HG03439 (cell line): ENCODE measurements at regions not wholly inside any gene's neighbourhood (a gene's known extent, or its start where the extent isn't known, plus 50 kb on each side); places are given as distances from the start of the nearest gene placed in this dataset.
"Not testable (repeated sequence)": the region's sequence is repeated elsewhere in the genome, so short reads cannot be mapped to it uniquely, and the experiment has no call there.

ENCODE experiments used
- ATAC-seq: cut with Tn5 transposase; IDR thresholded peaks from one replicate; pipeline ENCODE4 v1.9.1; 2021; ENCODE audit warnings: mild to moderate bottlenecking, moderate library complexity; ENCODE audit not compliant: unreplicated experiment

DNA sequence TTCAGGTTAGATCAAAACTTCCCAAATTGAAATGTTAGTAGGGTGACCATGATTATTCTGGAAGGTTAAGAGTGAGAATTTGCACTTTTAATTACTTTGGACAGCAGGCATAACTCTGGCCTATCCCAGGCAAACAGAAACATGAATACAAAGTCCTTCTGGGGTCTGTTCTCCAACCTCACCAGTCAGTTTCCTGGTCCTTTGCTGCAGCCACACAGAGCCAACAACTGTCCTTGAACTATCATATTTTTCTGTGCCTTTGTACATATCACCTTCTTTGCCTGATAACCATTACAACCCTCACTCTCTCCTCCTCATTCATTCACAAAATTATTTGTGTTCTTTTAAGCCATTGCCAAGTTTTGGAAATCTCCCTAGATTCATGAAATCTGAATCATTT lies 126.0 kb upstream of the GBE1 start:
- no peak for ATAC-seq

DNA sequence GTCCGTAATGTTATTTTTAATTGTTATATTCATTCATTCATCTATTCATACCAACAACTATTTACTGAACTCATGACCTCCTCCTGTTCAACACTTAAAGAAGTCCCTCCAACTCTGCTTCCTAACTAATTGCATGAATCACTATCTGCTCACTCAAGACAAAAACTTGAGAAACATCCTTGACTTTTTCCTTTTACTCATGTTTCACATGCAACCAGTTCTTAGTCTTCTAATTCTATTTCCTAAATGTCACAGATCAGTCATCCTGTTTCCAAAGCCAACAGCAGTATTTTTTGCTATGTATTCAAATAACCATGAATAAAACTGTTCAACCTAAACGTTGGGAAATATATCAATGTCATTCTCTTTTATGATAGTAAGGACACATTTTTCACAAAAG lies 124.6 kb upstream of the GBE1 start:
- no peak for ATAC-seq

DNA sequence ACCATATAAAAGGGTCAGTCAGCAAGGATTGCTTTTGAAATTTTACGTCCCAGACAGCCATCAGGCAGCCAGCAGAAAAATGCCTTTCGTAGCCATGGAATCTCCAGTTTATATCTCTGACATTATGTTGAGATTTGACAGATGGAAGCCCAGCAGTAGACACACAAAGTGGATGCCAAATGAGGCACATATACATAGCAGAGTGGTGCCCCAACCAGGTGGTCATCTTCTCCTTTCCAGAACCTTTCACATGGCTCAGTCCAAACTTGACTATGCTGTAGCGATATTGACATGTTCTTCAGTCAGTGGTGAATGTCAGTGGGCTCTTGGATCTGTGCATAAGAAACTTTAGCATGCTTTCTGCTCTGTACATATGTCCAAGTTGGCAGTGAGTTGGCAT lies 123.3 kb upstream of the GBE1 start:
- ATAC-seq = no peak

DNA sequence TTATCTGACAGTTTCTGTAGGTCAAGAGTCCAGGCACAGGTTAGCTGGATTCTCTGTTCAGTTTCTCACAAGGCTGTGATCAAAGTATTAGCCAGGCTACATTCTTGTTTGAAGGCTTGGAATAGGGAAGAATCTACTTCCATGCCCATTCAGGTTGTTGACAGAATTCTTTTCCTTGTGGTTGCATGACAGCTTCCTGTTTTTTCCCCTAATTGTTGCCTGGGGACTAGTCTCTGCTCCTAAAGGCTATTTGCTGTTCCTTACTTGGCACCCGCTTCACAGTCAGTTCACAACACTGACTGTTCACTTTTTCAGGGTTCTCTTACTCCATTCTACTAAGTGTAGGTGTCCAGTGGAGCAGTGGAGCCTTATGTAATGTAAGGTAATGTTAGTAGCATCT lies 115.4 kb upstream of the GBE1 start:
- no peak for ATAC-seq

DNA sequence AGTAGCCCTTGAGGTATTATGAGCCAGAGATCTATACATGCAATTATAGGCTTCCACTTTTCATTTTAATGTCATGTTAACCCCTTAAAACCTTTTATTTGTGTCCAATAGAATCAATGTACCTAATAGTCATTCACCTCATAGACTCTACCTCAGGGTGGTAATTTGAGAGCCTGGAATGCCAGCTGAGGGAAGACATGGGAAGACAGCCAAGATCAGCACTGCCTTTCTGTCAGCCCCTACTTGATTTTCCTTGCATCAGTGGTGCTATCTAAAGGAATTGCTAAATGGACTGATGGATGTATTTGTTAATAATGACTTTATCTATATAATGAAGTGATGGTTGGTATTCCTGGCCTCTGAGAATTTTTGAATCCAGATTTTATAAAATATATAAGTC lies 113.3 kb upstream of the GBE1 start:
- no peak for ATAC-seq

DNA sequence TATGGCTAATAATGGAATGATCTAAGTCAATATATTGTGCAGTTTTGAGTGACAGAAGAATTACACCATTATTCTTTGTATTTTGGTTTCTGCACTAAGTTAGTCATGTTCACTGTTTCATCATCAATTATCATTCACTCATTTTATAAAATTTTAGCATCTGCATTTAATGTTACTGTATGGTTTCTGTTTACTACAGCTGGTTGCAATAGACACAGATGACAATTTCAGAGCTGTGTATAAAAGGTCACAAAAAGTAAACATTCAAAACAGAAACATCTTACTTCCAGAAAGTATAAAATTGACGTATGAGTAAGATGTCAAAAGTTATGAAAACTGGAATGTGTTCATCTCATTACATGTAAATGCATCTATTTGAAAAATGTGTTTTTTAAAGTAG lies 111.1 kb upstream of the GBE1 start:
- ATAC-seq = no peak

DNA sequence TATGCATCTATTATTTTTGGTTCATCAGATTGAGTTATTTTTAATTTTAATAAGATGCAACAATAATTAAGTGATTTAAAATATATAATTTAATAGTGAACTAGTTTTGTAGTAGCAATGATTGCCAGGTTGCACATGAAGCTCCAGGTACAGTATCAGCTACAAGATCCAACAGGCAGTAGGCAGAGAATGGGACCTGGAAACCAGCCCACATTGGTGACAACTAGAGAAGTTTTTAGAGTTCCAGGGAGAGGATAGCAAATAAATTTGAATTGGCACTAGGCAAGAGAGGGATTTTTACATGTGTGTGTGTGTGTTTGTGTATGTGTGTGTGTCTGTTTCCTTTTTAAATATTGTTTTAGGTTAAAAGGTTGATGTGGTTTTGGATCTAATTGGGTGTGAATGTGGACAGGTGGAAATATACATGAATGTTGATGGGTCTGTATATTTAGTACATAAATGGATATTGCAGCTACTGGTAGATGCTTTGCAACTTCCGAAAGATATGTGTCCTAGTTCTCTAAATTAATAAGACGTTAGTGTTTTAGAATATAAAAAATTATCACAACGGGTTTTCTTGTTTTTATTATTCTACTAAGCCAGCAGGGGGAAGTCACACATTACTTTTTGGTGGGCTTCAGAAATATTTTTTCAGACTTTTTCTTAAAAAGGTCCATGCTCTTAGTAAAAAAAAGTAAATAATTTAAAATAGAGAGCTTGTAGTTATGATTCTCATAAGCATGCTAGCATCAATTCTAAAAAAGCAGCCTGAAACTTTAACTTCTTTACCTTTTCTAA lies 110.1 kb upstream of the GBE1 start:
- ATAC-seq = no peak

DNA sequence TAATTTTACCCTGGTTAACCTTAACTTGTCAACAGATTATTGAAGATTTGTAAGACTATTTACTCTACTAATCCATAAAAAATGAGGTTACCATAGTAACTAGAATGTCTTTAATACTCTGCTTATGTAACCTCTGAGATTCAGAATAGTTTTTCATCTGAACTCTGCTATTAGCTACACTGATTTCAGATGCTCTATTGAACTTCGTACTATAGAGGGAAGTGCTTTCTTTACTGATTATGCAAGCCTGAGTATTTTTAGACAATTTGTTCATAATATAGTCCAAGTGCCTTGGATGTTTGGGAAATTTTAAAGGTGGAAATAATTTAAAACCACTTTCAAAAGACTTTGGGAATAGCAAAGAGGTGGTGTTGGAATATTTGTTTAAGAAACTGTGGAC lies 107.9 kb upstream of the GBE1 start:
- ATAC-seq = no peak

DNA sequence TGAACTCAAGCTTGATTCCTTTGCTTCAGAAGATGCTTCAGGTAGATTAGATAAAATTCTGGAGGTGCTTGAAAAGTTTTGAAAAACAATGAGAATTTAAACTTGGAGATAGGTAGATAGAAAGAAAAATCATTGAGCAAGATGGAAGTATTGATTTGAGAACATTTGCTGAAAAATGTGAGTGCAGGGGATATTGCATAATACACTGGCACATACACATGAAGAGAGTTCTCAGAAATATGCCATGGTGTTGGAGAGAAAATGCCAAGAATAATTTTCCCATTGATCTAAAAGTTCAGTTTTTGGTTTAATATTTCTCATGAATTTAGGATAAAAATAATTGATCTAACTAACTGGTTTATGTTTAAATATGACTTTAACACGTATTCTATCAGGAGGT lies 107.2 kb upstream of the GBE1 start:
- no peak for ATAC-seq

DNA sequence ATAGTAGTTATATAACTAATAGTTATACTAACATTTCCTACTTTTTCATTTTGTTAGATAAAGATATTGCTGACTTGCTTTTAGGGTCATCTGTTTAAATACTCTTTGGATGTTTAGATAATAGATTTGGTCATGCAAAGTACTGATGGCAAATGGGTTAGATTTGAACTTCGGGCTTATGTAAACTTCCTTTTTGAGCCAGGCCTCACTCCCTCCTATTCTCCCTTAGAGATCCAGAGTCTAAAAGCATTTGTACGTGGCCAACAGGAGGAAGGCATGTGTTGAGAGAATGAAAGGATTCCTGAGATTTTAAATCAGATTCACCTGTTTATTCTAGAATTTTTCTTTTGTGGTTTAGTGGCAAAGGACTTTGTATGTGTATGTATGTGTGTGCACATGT lies 106.4 kb upstream of the GBE1 start:
- ATAC-seq = no peak

DNA sequence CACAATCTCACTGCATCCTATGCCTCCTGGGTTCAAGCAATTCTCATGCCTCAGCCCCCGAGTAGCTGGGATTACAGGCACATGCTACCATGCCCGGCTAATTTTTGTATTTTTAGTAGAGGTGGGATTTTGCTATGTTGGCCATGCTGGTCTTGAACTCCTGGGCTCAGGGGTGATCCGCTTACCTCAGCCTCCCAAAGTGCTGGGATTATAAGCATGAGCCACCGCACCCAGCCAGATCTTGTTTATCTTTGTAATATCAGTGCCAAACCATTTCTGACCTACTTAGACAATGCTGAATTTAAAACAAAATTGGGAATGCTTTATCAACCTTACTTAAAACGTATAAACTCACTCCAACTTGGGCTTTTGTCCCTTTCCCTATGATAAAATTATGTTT lies 103.7 kb upstream of the GBE1 start:
- ATAC-seq = not testable (repeated sequence)

DNA sequence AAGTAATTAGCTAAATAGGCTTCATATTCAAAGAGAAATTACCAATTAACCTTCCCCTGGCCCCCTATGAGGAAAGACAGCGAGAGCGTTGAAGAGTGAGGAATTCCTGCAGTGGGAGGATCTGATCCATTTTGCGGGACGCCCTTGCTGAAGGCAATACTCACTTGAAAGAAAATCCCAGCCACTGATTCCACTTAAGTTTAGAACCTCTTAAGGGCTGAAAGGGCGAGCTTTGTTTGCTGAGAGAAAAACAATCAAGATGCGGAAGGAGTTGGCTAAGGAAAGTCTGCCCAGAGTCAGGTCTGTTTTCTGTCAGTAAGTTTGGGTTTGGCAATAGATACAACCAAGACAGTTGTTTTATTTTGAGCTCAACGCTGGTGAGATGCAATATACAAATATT lies 102.8 kb upstream of the GBE1 start:
- ATAC-seq = no peak

DNA sequence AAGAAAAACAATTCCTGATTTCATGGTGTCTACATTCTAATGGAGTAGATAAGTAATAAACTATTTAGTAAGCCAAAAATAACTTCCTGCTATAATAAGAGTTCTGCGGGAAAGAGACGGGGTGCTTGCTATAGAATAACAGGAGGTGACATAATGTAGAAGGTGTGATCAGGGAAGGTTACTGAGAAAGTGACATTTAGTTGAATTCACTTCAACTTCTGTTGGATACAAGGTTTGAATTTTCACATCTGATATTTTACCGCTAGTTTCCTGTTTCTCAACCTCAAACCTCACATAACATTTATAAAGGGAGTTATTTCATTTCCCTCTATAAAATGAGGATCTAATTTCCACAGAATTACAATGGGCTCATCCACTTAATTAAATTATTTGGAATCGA lies 102.3 kb upstream of the GBE1 start:
- no peak for ATAC-seq

DNA sequence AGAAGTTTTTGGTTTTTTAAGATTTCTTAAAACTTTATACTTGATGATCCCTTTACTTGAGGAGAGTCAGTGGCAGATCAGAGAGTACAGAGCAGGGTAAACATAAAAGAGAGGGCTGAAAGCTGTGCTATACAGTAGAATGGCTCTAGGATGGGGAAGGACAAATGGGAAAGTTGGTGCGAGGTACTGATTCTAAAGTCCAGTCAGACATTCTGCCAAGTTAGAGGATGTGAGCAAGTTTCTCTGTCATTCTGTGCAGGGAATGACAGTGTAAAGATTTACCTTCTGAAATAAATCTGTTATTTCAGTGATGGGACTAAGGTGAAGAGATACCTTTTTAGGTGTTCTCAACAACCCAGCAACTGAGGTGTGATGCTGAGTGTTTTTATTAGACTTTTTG lies 100.1 kb upstream of the GBE1 start:
- ATAC-seq = no peak

DNA sequence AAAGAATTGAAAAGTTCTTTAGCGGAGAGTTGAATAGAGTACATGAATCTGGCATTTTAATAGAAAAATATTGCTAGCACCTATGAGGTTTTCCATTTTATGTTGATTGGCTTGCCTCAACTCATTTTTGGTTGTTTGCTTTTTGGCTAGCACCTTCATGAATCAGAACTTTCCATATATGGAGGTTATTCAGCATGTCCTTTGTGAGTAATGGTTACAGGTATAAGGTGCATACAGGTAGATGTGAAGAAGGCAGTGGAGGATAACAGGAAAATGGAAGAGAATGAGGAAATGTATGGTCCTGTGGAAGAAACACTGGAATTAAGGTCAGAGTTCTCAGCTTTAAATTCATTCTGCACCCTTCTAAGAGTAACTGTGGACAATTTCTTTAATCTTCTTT lies 98.1 kb upstream of the GBE1 start:
- ATAC-seq = no peak

DNA sequence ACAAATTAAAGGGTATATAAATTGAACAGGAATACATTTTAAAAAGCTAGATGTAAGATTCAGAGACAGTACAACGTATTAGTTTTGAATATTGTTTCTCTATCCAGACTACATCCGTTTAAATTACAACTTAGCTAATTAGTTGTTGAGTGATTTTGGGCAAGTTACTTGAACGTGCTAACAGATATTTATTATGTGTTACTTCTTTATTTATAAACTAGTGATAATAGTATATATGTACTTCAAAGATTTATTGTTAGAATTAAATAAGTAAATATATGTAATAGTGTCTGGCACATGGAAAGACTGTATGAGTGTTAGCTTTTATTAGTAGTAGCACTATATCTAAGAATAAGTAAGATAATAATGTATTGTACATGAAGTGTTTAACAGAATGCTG lies 92.0 kb upstream of the GBE1 start:
- no peak for ATAC-seq

DNA sequence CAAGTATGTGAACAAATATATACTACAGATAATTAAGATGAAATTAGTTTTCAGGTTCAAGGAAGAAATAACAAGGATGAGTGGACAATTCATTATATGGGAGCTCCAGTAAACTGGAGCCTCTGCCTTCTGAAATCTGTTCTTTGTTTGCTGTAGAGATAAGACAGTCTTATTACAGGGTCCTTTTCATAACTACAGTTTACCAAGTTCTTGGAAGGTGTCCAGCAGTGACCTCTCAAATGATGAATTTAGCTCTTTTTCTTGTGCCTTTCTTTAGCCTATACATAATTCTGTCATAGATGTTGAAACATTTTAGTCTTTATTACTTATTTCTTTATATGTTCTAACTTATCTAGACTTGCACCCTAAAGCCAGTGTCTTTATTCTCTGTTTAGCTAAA lies 89.7 kb upstream of the GBE1 start:
- no peak for ATAC-seq

DNA sequence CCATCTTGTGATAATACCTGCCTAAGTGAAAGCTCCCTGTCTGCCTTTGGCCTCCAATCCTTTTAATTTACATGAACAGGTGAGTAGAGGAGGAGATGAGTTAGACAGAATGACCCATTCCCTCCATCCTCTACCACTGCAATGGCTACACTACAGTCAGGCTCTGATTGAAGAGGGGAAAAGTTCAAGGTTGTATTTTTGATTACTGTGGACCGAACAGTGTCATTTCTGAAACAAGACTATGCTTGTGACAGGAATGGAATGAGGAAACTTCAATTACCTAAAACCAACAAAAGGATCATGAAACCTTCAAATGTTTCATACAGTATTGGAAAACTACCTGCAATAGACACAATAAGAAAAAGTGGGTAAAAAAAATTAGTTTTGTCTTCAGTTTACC lies 85.5 kb upstream of the GBE1 start:
- no peak for ATAC-seq

DNA sequence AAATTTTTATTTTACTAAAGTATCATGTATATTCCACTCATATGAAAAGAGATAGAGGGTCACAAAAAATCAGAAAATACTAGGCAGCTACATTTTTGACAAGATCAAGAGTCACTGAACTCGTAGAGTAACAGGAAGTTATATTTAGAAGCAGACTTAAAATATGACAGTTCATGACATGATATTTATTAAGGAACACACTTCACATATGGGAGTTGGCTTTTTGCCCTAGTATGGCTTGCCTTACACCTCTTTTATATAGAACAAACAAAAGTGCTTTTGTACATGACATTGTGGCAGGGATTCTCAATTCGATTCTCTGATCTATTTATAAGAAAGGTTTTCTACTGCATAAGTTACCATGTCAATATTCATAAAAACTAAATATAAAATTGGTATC lies 80.1 kb upstream of the GBE1 start:
- ATAC-seq = no peak

DNA sequence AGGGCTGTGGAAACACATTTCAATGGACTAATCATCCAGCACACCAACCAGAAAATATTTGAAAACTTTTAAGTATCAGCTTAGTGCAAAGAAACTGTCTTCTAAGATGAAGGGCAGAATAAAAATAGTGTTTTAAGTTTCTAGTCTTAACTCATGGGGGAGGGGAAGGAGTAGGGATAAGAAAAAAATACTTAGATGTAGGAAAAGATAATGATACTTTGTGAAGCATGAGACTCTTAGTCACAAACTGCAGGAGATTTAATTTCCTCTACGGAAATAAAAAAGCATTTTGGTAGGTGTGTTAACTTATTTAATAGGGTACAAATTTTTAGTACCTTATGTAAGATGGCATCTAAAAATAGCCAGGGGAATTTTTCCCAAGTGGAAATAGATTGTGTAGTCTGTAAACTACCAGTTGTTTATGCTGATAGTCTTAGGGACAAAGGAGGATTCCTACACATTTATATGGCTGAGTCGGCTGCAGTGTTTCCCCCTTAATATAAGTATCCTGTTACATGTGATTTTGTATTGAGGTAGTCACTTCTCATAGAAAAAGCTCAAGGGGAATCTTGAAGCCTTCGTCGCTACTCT lies 78.2 kb upstream of the GBE1 start:
- ATAC-seq = no peak

DNA sequence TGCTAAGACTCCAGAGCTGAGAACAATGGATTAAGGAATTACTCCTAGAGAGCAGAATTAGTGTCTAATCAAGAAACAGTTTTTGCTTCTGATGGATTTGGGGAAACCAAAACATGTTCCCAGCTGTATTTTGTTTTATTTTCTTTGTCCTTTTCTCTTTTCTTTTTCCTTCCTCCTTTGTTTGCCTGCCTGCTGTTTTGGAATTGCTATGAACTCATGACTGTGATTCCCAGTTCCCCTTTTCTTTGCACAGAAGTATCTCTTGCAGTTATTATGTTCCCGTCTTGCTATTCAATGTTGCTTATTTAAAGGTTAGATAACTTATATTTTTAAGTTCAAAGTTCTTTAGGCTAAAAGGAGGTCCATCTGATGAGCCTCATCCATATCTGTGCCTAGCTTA lies 77.0 kb upstream of the GBE1 start:
- ATAC-seq = no peak

DNA sequence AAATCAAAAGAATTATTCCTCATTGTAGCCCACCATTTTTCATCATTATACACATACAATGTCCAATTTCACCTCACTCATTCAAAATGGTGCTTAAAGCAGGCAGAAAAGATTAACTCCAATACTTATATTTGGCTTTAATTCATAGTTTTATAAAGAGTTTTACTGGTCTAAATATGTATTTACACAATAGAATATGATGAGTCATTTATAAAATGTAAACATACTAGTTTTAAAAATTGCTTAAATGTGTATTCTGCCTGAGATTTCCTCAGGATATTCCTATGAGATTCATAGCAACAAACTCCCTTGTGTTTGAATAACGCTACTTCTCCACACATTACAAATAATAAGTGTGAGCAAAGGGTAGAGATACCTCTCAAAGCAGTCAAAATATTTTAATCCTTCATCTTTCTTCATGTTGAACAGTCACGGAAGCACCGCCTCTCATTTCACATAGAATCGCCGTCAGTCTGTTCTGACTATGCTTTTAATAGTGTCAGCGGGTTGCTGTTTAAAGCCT lies 75.7 kb upstream of the GBE1 start:
- no peak for ATAC-seq

DNA sequence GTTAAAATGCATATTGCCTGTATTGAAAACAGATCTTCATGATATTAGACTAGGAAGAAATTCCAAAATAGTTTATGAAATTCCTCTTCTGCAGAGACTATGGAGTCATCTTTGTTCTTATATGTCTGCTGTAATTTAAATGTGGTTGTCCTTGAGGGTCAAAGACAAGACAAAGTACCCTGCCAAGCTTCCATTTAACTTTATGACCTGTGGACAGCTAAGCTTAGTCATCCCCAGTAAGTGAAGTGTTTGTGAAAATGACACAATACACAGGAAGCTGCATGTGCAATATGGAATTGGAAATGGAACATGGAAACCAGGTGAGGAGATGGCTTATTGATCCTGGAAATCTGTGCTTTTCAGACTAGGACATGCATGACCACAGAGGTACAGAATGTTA lies 68.5 kb upstream of the GBE1 start:
- no peak for ATAC-seq
